Chondrocyte (in vitro differentiated cells): ENCODE measurements at regions not wholly inside any gene's neighbourhood (a gene's known extent, or its start where the extent isn't known, plus 50 kb on each side); places are given as distances from the start of the nearest gene placed in this dataset.

Experiments
- DNase-seq: peaks from one replicate; pipeline ENCODE4 v3.0.0; 2021; ENCODE audit warnings: mixed read lengths, low spot score
- H3K27ac Mint-ChIP-seq: one replicate; pipeline ENCODE4 v1.8.0; 2021; ENCODE audit warnings: mild to moderate bottlenecking, moderate library complexity, mixed read lengths; ENCODE audit not compliant: unreplicated experiment
- H3K27me3 Mint-ChIP-seq: 2 replicates; pipeline ENCODE4 v1.8.0; 2021; ENCODE audit warnings: low read depth, mixed read lengths
- H3K36me3 Mint-ChIP-seq: 2 replicates; pipeline ENCODE4 v1.8.0; 2021; ENCODE audit warnings: low read depth, mixed read lengths
- H3K4me1 Mint-ChIP-seq: 2 replicates; pipeline ENCODE4 v1.8.0; 2021; ENCODE audit warnings: low read depth, mild to moderate bottlenecking, mixed read lengths
- H3K4me3 Mint-ChIP-seq: one replicate; pipeline ENCODE4 v1.8.0; 2021; ENCODE audit warnings: mild to moderate bottlenecking, moderate library complexity, mixed read lengths; ENCODE audit not compliant: unreplicated experiment
- H3K9me3 Mint-ChIP-seq: 2 replicates; pipeline ENCODE4 v1.8.0; 2021; ENCODE audit warnings: low read depth, mixed read lengths
- CTCF ChIP-seq: fragments of 200-600 bp; sonication (generic); IDR thresholded peaks from 2 replicates; pipeline ENCODE4 v1.5.0; 2021; ENCODE audit warnings: antibody characterized with exemption, mild to moderate bottlenecking, moderate library complexity

- no peaks in the 10 kb centered on the region for H3K36me3 Mint-ChIP-seq
- H3K4me1 Mint-ChIP-seq = no peaks in the 10 kb centered on the region
- H3K4me3 Mint-ChIP-seq = no peak overlapping the region
- no peak overlapping the region for H3K27ac Mint-ChIP-seq
- H3K27me3 Mint-ChIP-seq = no peaks in the 10 kb centered on the region
- no peak for DNase-seq
- TF ChIP-seq CTCF = no peak
- H3K9me3 Mint-ChIP-seq = peaks cover 3% of the 10 kb centered on the region
These were observed 579.4 kb downstream of the TAF11L14 start for GRCh38 chr5:18213666-18214065.

- Mint-ChIP-seq H3K27me3 (no peaks in the 10 kb centered on the region), H3K9me3 (peaks cover 13% of the 10 kb centered on the region)
These were observed 581.8 kb downstream of the TAF11L14 start for GRCh38 chr5:18216016-18216415.

DNA sequence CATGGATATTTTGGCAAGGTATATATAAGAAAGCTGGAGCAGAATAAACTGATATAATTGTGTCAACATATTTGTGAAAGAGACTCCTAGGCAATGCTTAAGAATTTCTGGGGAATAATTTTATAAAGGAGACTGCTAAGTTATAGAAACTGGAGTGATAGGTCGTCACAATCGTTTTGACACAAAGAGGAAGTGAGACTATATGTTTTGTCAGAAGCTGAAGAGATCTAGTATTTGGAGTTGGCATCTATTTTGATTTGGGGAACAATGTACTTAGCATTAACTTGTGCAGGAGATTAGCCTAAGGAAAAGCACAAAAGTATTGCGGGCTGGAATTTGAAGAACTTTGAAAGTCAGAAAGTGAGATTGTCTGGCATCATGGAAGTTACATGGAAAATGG, 582.5 kb downstream of the TAF11L14 start:
- no peak overlapping the region for H3K4me3 Mint-ChIP-seq
- peaks cover 13% of the 10 kb centered on the region for H3K9me3 Mint-ChIP-seq
- no peaks in the 10 kb centered on the region for H3K36me3 Mint-ChIP-seq
- no peak for TF ChIP-seq CTCF
- DNase-seq = no peak
- no peak overlapping the region for H3K27ac Mint-ChIP-seq
- H3K4me1 Mint-ChIP-seq = no peaks in the 10 kb centered on the region
- no peaks in the 10 kb centered on the region for H3K27me3 Mint-ChIP-seq

More at GRCh38 chr5:18216016-18216415, 581.8 kb downstream of the TAF11L14 start:
- no peaks in the 10 kb centered on the region for H3K36me3 Mint-ChIP-seq
- H3K27ac Mint-ChIP-seq = no peak overlapping the region
- DNase-seq = no peak
- H3K4me1 Mint-ChIP-seq = no peaks in the 10 kb centered on the region
- no peak overlapping the region for H3K4me3 Mint-ChIP-seq
- TF ChIP-seq CTCF = no peak

DNA sequence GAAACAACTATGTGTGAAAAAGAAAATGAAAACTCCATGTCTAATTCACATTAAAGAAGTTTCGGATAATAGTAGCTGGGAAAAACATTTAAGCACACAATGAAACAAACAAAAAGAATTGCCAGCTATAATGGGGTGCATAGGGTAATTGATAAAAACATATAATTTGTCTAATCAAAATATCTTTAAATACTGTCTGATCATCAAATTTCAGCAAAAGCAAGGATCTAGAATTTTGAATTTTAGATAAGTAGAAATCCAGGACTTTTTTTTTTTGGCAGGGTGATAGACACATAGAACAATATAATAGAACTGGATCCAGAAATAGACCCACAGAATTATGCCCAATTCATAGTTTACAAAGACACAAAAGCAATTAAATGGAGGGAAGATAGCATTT, 585.0 kb downstream of the TAF11L14 start:
- Mint-ChIP-seq H3K4me3 (no peak overlapping the region), H3K4me1 (no peaks in the 10 kb centered on the region), H3K27me3 (no peaks in the 10 kb centered on the region), H3K36me3 (no peaks in the 10 kb centered on the region), H3K27ac (no peak overlapping the region), H3K9me3 (peaks cover 13% of the 10 kb centered on the region)
- TF ChIP-seq CTCF = no peak
- no peak for DNase-seq

GRCh38 chr5:18220631-18221030, 586.4 kb downstream of the TAF11L14 start:
- peaks cover 10% of the 10 kb centered on the region for H3K9me3 Mint-ChIP-seq
- no peak for TF ChIP-seq CTCF
- no peaks in the 10 kb centered on the region for H3K36me3 Mint-ChIP-seq
- no peak for DNase-seq
- no peak overlapping the region for H3K4me3 Mint-ChIP-seq
- H3K27me3 Mint-ChIP-seq = no peaks in the 10 kb centered on the region
- H3K27ac Mint-ChIP-seq = no peak overlapping the region
- no peaks in the 10 kb centered on the region for H3K4me1 Mint-ChIP-seq
